K562 (cell line): ENCODE measurements at regions not wholly inside any gene's neighbourhood (a gene's known extent, or its start where the extent isn't known, plus 50 kb on each side); places are given as distances from the start of the nearest gene placed in this dataset.

Experiments
- ATAC-seq: fragments of 200-7000 bp; cut with Tn5 transposase; 3 replicates; pipeline ENCODE4 v1.9.1; 2020; ENCODE audit warnings: moderate library complexity
- BruUV-seq: library from RNA; stranded (reverse); fragments of 400-500 nt; replicated peaks from 2 replicates; lab custom pipeline; 2021; lab: Mats Ljungman, UMichigan
- CTCF ChIA-PET: fragments of 300-600 bp; formaldehyde crosslinking; extraction: SDS; loops from one replicate; lab custom pipeline; 2021; ENCODE audit warnings: low intra/inter-chr PET ratio; lab: Yijun Ruan, JAX
- POLR2A ChIA-PET: fragments of 300-600, 350-650 bp; sonication (Branson Sonifier 250); formaldehyde crosslinking; extraction: SDS; loops from one replicate; lab custom pipeline; 2021; ENCODE audit warnings: antibody characterized with exemption, inconsistent platforms; lab: Yijun Ruan, JAX
- DNase-seq, 4 experiments: peaks; one replicate each; pipeline versions ENCODE4 v3.0.0 to v3.0.0-alpha.2; 2011 to 2018; ENCODE audit warnings: low spot score in 3 of 4, mixed read lengths in 3 of 4; ENCODE audit errors: extremely low read depth in 1 of 4
- FAIRE-seq: peaks from 2 replicates; lab custom pipeline; 2011; peaks lifted over from hg19 to GRCh38; lab: Jason Lieb, UNC
- H2AFZ ChIP-seq: 2 replicates; pipeline ENCODE4 v1.6.0; 2011; ENCODE audit warnings: low read depth, low read length, control low read depth, inconsistent platforms
- H3K27ac ChIP-seq: fragments of 200-600 bp; 3 replicates; pipeline ENCODE4 v1.8.0; 2011; ENCODE audit warnings: low read depth, mild to moderate bottlenecking, control low read depth, inconsistent platforms, low read length, moderate library complexity, mixed read lengths; ENCODE audit errors: extremely low read depth
- H3K27me3 ChIP-seq, 2 experiments: fragments of 300-600 bp in 1 of 2; 2 replicates in 1 of 2; 3 replicates in 1 of 2; pipeline versions ENCODE4 v1.6.0 to v1.8.0; 2011; ENCODE audit warnings: inconsistent platforms in 2 of 2, low read length in 2 of 2, mild to moderate bottlenecking in 1 of 2, mixed read lengths in 1 of 2, moderate library complexity in 1 of 2; ENCODE audit not compliant: control insufficient read depth in 2 of 2, insufficient read depth in 2 of 2
- H3K36me3 ChIP-seq: fragments of 300-600 bp; 3 replicates; pipeline ENCODE4 v1.8.0; 2011; ENCODE audit warnings: mild to moderate bottlenecking, low read length, inconsistent platforms; ENCODE audit not compliant: control insufficient read depth, insufficient read depth
- H3K4me1 ChIP-seq, 2 experiments: fragments of 200-600 bp in 1 of 2; replicated peaks in 1 of 2; 2 replicates in 1 of 2; 3 replicates in 1 of 2; pipeline versions ENCODE4 v1.5.1 to v1.8.0; 2011; ENCODE audit warnings: inconsistent platforms in 2 of 2, low read length in 2 of 2, mild to moderate bottlenecking in 1 of 2, mixed read lengths in 1 of 2, moderate library complexity in 1 of 2; ENCODE audit not compliant: control insufficient read depth in 2 of 2, insufficient read depth in 2 of 2
- H3K4me2 ChIP-seq: 2 replicates; pipeline ENCODE4 v1.6.1; 2011; ENCODE audit warnings: low read length, control low read depth, inconsistent platforms, mixed read lengths; ENCODE audit not compliant: insufficient read depth
- H3K4me3 ChIP-seq: fragments of 200-600 bp; sonication (generic), shearing (Covaris generic); 2 replicates; pipeline ENCODE4 v1.5.1; 2016; ENCODE audit warnings: control low read depth, inconsistent platforms
- H3K79me2 ChIP-seq: fragments of 200-600 bp; 3 replicates; pipeline ENCODE4 v1.8.0; 2011; ENCODE audit warnings: low read length, inconsistent platforms; ENCODE audit not compliant: control insufficient read depth, insufficient read depth
- H3K9ac ChIP-seq, 2 experiments: 2 replicates each; pipeline versions ENCODE4 v1.6.0 to v1.6.1; 2011; ENCODE audit warnings: low read depth in 2 of 2, low read length in 2 of 2, control low read depth in 1 of 2, inconsistent platforms in 1 of 2, mild to moderate bottlenecking in 1 of 2, mixed read lengths in 1 of 2; ENCODE audit not compliant: insufficient read depth in 1 of 2
- H3K9me1 ChIP-seq: one replicate; pipeline ENCODE4 v1.6.0; 2011; ENCODE audit warnings: inconsistent platforms, mild to moderate bottlenecking, low read length, moderate library complexity; ENCODE audit not compliant: control insufficient read depth, insufficient read depth
- H3K9me3 ChIP-seq: replicated peaks from 2 replicates; pipeline ENCODE4 v1.5.1; 2011; ENCODE audit warnings: low read depth, low read length, inconsistent platforms; ENCODE audit not compliant: control insufficient read depth, insufficient read depth
- H4K20me1 ChIP-seq: replicated peaks from 2 replicates; pipeline ENCODE4 v1.6.1; 2011; ENCODE audit warnings: low read length, inconsistent platforms, mixed read lengths; ENCODE audit not compliant: control insufficient read depth, insufficient read depth
- MBD1 ChIP-seq: fragments of 250-450 bp; sonication (Bioruptor Pico); IDR thresholded peaks from 2 replicates; pipeline ENCODE4 v1.8.0; 2022; ENCODE audit warnings: inconsistent platforms
- PHF20 ChIP-seq: fragments of 450-650 bp; IDR thresholded peaks from 2 replicates; pipeline ENCODE4 v1.6.1; 2018; ENCODE audit not compliant: partially characterized antibody
- PTRF ChIP-seq: fragments of 450-650 bp; IDR thresholded peaks from 2 replicates; pipeline ENCODE4 v1.6.1; 2016; ENCODE audit warnings: mild to moderate bottlenecking, missing genetic modification characterization, missing compliant biosample characterization
- SMAD3 ChIP-seq: fragments of 450-650 bp; formaldehyde crosslinking; conservative IDR thresholded peaks from 2 replicates; pipeline ENCODE4 v1.4.0; 2020; ENCODE audit warnings: mild to moderate bottlenecking
- WGBS: fragments of 100-300 bp; shearing (Covaris generic); methylation state at CpG from one replicate; pipeline ENCODE4 v1.1.6; 2016; ENCODE audit warnings: low coverage, mixed read lengths; ENCODE audit not compliant: insufficient coverage; ENCODE audit errors: missing lambda C conversion rate; 5-methylcytosine and 5-hydroxymethylcytosine counted together
- in situ Hi-C: fragments of 300-500 bp; cut with MboI; formaldehyde crosslinking; loops from 4 replicates; pipeline ENCODE4 v1.15.0; 2018; ENCODE audit warnings: inconsistent platforms, mixed read lengths
- intact Hi-C: fragments of 100-400 bp; cut with micrococcal nuclease; formaldehyde crosslinking; loops from 2 replicates; pipeline ENCODE4 v1.14.2; 2022

GRCh38 chr12:5227708-5228373 is 184.2 kb downstream of the KCNA5 start:
- ChIA-PET POLR2A (no interaction called here), CTCF (no interaction called here)
- intact Hi-C loops = no loop called here
- Histone ChIP-seq H3K9me1 (no peaks in the 10 kb centered on the region), H3K9ac (no peak overlapping the region), H3K79me2 (no peaks in the 10 kb centered on the region), H3K4me2 (no peak overlapping the region), H3K4me3 (no peak overlapping the region), H4K20me1 (no peaks in the 10 kb centered on the region), H3K4me1 (0 out of 5 replicates have a peak, but pooled peaks cover 0 to under 1% of the 10 kb centered on the region in 2 experiments), H2AFZ (no peak overlapping the region), H3K27me3 (no peaks in the 10 kb centered on the region; a peak in 2 of 5 replicates), H3K36me3 (no peaks in the 10 kb centered on the region), H3K9me3 (no peaks in the 10 kb centered on the region), H3K27ac (no peak overlapping the region)
- DNase-seq = no peak
- TF ChIP-seq PHF20 (no peak), PTRF (tag) (no peak)
- in situ Hi-C loops = no loop called here
- FAIRE-seq = no peak
- no TSS peak for BruUV-seq
- no peak for ATAC-seq
- 4% methylated on average over 7 of the region's 7 CpGs for WGBS

- no peaks in the 10 kb centered on the region for H3K79me2 ChIP-seq
- no peak overlapping the region for H3K4me2 ChIP-seq
- no peaks in the 10 kb centered on the region for H3K36me3 ChIP-seq
- H2AFZ ChIP-seq = no peak overlapping the region
- in situ Hi-C loops = no loop called here
- ChIA-PET CTCF (no interaction called here), POLR2A (no interaction called here)
- no peaks in the 10 kb centered on the region for H3K9me1 ChIP-seq
- H3K4me3 ChIP-seq = no peak overlapping the region
- 8% methylated on average over 2 of the region's 2 CpGs for WGBS
- 0 out of 5 replicates have a peak, but pooled peaks cover 0 to 4% of the 10 kb centered on the region in 2 experiments for H3K4me1 ChIP-seq
- H4K20me1 ChIP-seq = no peaks in the 10 kb centered on the region
- intact Hi-C loops = no loop called here
- ATAC-seq = no peak
- no peak overlapping the region for H3K27ac ChIP-seq
- no peaks in the 10 kb centered on the region for H3K9me3 ChIP-seq
- no peak for FAIRE-seq
- peaks cover 0 to 6% of the 10 kb centered on the region in 2 experiments; a peak in 2 of 5 replicates for H3K27me3 ChIP-seq
- H3K9ac ChIP-seq = no peak overlapping the region
- no peak for DNase-seq
- BruUV-seq = no TSS peak
- TF ChIP-seq MBD1 (CRISPR knock-in tag) (no peak), SMAD3 (no peak)
These were observed 186.5 kb downstream of the KCNA5 start for GRCh38 chr12:5230156-5230555.
